ENCODE measurements at regions not wholly inside any gene's neighbourhood (a gene's known extent, or its start where the extent isn't known, plus 50 kb on each side); places are given as distances from the start of the nearest gene placed in this dataset.
A peak's percentile ranks its signal among the peaks of the same experiment; 100 is the strongest.

DNA sequence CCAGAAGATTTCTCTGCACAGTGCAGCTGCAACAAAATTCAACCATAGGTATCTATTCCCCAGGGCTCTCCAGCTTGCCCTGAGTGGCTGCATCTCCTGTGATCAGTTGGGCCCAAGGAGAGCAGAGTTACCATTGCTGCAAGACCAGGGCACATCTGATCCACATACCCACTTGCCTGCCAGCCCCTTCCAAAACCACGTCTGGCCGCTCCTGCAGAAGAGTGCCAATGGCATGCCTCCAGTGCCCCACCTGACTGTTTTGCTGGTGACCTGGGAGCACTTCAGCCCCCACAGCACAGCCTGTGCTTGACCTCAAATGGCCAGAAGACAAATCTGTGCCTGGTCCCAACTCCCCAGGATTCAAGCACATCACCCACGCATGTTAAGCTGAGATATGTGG is 526.1 kb upstream of the GBE1 start:
- TF ChIP-seq CEBPB (IDR thresholded peaks at IDR 0.05) (no peak), USF1 (IDR thresholded peaks at IDR 0.05) (no peak), RAD21 (IDR thresholded peaks at IDR 0.05; ENCODE audit: low read depth) (no peak), TCF12 (IDR thresholded peaks at IDR 0.05; ENCODE audit: low read depth) (no peak), EP300 (IDR thresholded peaks at IDR 0.05; ENCODE audit: borderline replicate concordance) (no peak), TEAD4 (IDR thresholded peaks at IDR 0.05) (no peak), FOXM1 (IDR thresholded peaks at IDR 0.05; ENCODE audit: borderline replicate concordance, low read depth) (no peak), CREB1 (IDR thresholded peaks at IDR 0.05; ENCODE audit: low read depth) (no peak), EGR1 (IDR thresholded peaks at IDR 0.05) (no peak), ZBTB7A (IDR thresholded peaks at IDR 0.05; ENCODE audit: low read depth) (no peak), YY1 (IDR thresholded peaks at IDR 0.05; ENCODE audit: low read depth) (no peak), NFIC (IDR thresholded peaks at IDR 0.05) (no peak), TAF1 (IDR thresholded peaks at IDR 0.05; ENCODE audit: low read depth) (no peak)
- TF ChIP-seq, protein P1, sequence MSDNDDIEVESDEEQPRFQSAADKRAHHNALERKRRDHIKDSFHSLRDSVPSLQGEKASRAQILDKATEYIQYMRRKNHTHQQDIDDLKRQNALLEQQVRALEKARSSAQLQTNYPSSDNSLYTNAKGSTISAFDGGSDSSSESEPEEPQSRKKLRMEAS (IDR thresholded peaks at IDR 0.05): no peak
- TF ChIP-seq, protein P2, sequence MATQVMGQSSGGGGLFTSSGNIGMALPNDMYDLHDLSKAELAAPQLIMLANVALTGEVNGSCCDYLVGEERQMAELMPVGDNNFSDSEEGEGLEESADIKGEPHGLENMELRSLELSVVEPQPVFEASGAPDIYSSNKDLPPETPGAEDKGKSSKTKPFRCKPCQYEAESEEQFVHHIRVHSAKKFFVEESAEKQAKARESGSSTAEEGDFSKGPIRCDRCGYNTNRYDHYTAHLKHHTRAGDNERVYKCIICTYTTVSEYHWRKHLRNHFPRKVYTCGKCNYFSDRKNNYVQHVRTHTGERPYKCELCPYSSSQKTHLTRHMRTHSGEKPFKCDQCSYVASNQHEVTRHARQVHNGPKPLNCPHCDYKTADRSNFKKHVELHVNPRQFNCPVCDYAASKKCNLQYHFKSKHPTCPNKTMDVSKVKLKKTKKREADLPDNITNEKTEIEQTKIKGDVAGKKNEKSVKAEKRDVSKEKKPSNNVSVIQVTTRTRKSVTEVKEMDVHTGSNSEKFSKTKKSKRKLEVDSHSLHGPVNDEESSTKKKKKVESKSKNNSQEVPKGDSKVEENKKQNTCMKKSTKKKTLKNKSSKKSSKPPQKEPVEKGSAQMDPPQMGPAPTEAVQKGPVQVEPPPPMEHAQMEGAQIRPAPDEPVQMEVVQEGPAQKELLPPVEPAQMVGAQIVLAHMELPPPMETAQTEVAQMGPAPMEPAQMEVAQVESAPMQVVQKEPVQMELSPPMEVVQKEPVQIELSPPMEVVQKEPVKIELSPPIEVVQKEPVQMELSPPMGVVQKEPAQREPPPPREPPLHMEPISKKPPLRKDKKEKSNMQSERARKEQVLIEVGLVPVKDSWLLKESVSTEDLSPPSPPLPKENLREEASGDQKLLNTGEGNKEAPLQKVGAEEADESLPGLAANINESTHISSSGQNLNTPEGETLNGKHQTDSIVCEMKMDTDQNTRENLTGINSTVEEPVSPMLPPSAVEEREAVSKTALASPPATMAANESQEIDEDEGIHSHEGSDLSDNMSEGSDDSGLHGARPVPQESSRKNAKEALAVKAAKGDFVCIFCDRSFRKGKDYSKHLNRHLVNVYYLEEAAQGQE (IDR thresholded peaks at IDR 0.05; ENCODE audit: low read depth): no peak

DNA sequence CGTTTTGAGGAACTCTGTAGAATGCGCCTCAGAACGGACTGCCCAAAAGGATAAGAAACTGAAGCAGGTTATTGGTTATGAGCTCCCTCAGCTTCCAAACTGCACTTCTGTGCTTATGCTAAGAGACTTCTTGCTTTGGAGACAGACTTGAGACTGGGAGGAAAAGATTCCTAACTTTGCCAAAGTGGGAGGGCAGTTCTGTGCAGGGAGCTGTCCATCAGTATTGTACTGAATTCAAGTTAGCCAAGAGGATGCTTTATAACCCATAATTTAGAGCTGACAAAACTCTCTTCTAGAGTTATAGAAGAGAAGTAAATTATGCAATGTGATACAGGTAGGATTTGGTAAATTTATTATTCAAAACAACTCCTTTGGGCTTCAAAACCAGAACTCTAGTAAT is 519.8 kb upstream of the GBE1 start:
- TF ChIP-seq, protein P2 (IDR thresholded peaks at IDR 0.05; ENCODE audit: low read depth): peak; percentile 87
- no peak for TF ChIP-seq USF1 (IDR thresholded peaks at IDR 0.05)

- TF ChIP-seq, protein P2 (IDR thresholded peaks at IDR 0.05; ENCODE audit: low read depth): no peak
- TF ChIP-seq USF1 (IDR thresholded peaks at IDR 0.05): no peak
- no peak for TF ChIP-seq YY1 (IDR thresholded peaks at IDR 0.05; ENCODE audit: low read depth)
- TF ChIP-seq TAF1 (IDR thresholded peaks at IDR 0.05; ENCODE audit: low read depth): no peak
- no peak for TF ChIP-seq CREB1 (IDR thresholded peaks at IDR 0.05; ENCODE audit: low read depth)
- TF ChIP-seq TCF12 (IDR thresholded peaks at IDR 0.05; ENCODE audit: low read depth): no peak
- no peak for TF ChIP-seq EGR1 (IDR thresholded peaks at IDR 0.05)
- no peak for TF ChIP-seq ZBTB7A (IDR thresholded peaks at IDR 0.05; ENCODE audit: low read depth)
- TF ChIP-seq RAD21 (IDR thresholded peaks at IDR 0.05; ENCODE audit: low read depth): no peak
- TF ChIP-seq FOXM1 (IDR thresholded peaks at IDR 0.05; ENCODE audit: borderline replicate concordance, low read depth): no peak
- TF ChIP-seq EP300 (IDR thresholded peaks at IDR 0.05; ENCODE audit: borderline replicate concordance): no peak
- TF ChIP-seq TEAD4 (IDR thresholded peaks at IDR 0.05): no peak
- TF ChIP-seq, protein P1 (IDR thresholded peaks at IDR 0.05): no peak
- TF ChIP-seq NFIC (IDR thresholded peaks at IDR 0.05): no peak
Measured at GRCh38 chr3:82276992-82277391, 515.5 kb upstream of the GBE1 start.

DNA sequence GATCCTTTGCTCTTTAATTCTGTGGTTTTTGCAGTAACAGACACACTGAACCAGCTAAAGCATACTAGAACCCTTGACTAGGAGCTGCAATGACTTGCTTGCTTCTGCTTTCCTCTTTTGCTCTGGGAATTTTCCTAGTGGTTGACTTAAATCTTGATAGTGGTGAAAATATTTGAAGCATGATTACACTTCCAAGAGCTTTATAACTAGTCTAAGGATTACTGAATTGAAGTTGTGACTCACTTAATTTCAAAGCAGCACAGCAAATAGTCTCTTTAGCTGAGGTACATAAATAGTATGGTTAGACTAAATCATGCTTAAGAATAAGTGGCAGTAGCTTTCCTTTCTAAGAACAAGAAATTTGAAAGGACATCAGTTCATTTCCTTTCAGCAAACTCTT is 513.5 kb upstream of the GBE1 start:
- no peak for TF ChIP-seq CREB1 (IDR thresholded peaks at IDR 0.05; ENCODE audit: low read depth)
- TF ChIP-seq TEAD4 (IDR thresholded peaks at IDR 0.05): no peak
- TF ChIP-seq EP300 (IDR thresholded peaks at IDR 0.05; ENCODE audit: borderline replicate concordance): no peak
- no peak for TF ChIP-seq USF1 (IDR thresholded peaks at IDR 0.05)
- no peak for TF ChIP-seq FOXM1 (IDR thresholded peaks at IDR 0.05; ENCODE audit: borderline replicate concordance, low read depth)
- no peak for TF ChIP-seq EGR1 (IDR thresholded peaks at IDR 0.05)
- TF ChIP-seq ZBTB7A (IDR thresholded peaks at IDR 0.05; ENCODE audit: low read depth): no peak
- TF ChIP-seq RAD21 (IDR thresholded peaks at IDR 0.05; ENCODE audit: low read depth): no peak
